Mesothelial cell of epicardium (in vitro differentiated cells): ENCODE measurements at regions not wholly inside any gene's neighbourhood (a gene's known extent, or its start where the extent isn't known, plus 50 kb on each side); places are given as distances from the start of the nearest gene placed in this dataset.

Source experiments
- DNase-seq, 2 experiments: peaks; one replicate each; pipeline ENCODE4 v3.0.0; 2021; ENCODE audit warnings: low spot score in 2 of 2; ENCODE audit not compliant: unreplicated experiment in 2 of 2
- H3K27ac Mint-ChIP-seq: 2 replicates; pipeline ENCODE4 v1.8.0; 2021; ENCODE audit warnings: mixed read lengths
- H3K27me3 Mint-ChIP-seq: 2 replicates; pipeline ENCODE4 v1.8.0; 2021; ENCODE audit warnings: low read depth, mixed read lengths
- H3K36me3 Mint-ChIP-seq: 2 replicates; pipeline ENCODE4 v1.8.0; 2021; ENCODE audit warnings: mixed read lengths
- H3K4me1 Mint-ChIP-seq: 2 replicates; pipeline ENCODE4 v1.8.0; 2021; ENCODE audit warnings: mixed read lengths
- H3K4me3 Mint-ChIP-seq: 2 replicates; pipeline ENCODE4 v1.8.0; 2021; ENCODE audit warnings: mild to moderate bottlenecking, moderate library complexity, mixed read lengths
- H3K9me3 Mint-ChIP-seq: 2 replicates; pipeline ENCODE4 v1.8.0; 2021; ENCODE audit warnings: mixed read lengths
- TF ChIP-seq, protein P1 (sequence below): fragments of 200-600 bp; sonication (generic); IDR thresholded peaks from one replicate; pipeline ENCODE4 v1.5.0; 2021; ENCODE audit warnings: antibody characterized with exemption; ENCODE audit not compliant: unreplicated experiment

DNA sequence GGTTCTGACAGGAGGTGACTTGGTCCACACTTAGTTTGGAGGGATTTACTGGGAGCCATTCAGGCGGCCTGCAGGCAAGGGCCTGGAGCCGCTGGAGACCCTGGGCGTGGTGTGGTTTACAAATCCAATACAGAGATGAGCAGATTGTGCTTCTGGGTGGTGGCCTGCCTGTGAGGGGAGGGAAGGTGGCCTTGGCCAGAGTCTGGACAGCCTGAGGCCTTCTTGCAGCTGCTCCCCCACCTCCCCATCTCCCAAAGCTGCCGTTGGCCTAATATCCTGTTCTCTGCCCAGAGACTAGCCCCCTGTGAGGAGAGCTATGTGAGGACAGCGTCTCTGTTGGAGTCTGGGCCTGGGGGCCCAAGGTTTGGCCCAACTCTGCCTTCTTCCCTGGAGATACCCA is 163.9 kb upstream of the MAMLD1 start:
- no peak for DNase-seq
- peaks cover 4% of the 10 kb centered on the region for H3K4me1 Mint-ChIP-seq
- TF ChIP-seq, protein P1, sequence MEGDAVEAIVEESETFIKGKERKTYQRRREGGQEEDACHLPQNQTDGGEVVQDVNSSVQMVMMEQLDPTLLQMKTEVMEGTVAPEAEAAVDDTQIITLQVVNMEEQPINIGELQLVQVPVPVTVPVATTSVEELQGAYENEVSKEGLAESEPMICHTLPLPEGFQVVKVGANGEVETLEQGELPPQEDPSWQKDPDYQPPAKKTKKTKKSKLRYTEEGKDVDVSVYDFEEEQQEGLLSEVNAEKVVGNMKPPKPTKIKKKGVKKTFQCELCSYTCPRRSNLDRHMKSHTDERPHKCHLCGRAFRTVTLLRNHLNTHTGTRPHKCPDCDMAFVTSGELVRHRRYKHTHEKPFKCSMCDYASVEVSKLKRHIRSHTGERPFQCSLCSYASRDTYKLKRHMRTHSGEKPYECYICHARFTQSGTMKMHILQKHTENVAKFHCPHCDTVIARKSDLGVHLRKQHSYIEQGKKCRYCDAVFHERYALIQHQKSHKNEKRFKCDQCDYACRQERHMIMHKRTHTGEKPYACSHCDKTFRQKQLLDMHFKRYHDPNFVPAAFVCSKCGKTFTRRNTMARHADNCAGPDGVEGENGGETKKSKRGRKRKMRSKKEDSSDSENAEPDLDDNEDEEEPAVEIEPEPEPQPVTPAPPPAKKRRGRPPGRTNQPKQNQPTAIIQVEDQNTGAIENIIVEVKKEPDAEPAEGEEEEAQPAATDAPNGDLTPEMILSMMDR: no peak
- no peaks in the 10 kb centered on the region for H3K36me3 Mint-ChIP-seq
- H3K4me3 Mint-ChIP-seq: no peak overlapping the region
- H3K9me3 Mint-ChIP-seq: peaks cover 16% of the 10 kb centered on the region
- H3K27me3 Mint-ChIP-seq: peaks cover 4% of the 10 kb centered on the region
- no peak overlapping the region for H3K27ac Mint-ChIP-seq

DNA sequence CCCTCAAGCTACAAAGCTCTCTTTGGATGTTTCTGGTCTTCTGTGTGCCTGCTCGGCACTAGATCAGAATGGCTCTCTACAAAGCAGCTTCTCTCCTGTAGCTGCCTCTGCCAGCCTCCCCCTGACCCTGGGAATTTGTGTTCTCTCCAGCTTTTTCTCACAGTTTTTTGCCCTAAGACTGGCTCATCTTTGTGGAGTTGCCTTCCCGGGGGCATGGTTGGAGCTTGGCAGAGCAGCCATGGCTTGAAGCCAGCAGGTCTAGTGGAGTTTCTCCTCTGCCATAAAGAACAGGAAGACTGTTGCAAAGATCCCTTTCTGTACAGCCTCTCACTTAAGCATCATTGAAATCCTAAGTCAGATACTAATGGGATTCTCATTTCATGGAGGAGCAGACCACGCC is 163.3 kb upstream of the MAMLD1 start:
- DNase-seq: no peak
- TF ChIP-seq, protein P1: no peak
- Mint-ChIP-seq H3K27me3 (peaks cover 4% of the 10 kb centered on the region), H3K4me1 (peaks cover 4% of the 10 kb centered on the region), H3K4me3 (no peak overlapping the region), H3K9me3 (peaks cover 15% of the 10 kb centered on the region), H3K36me3 (no peaks in the 10 kb centered on the region), H3K27ac (no peak overlapping the region)

DNA sequence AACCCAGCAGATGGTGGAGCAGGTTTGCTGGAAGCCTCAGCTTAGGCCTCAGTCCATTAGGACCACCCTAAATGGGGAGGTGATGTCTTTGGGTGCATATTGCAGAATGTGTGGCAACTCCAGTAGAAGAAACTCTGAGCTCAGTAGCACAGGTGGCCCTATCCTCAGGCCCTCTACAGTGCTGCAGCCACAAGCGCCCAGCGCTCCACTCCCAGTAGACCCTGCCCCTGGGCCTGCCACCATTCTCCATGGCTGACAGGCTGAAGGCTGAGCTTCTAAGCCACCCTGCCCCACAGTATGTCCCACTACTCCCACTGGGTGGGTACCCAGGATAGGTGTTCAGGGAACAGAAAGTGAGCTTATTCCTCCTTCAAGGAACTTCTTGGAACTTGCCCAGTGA is 162.8 kb upstream of the MAMLD1 start:
- Mint-ChIP-seq H3K27ac (no peak overlapping the region), H3K27me3 (no peaks in the 10 kb centered on the region), H3K4me3 (no peak overlapping the region), H3K9me3 (peaks cover 10% of the 10 kb centered on the region), H3K36me3 (no peaks in the 10 kb centered on the region), H3K4me1 (peaks cover 4% of the 10 kb centered on the region)
- no peak for DNase-seq
- TF ChIP-seq, protein P1: no peak

DNA sequence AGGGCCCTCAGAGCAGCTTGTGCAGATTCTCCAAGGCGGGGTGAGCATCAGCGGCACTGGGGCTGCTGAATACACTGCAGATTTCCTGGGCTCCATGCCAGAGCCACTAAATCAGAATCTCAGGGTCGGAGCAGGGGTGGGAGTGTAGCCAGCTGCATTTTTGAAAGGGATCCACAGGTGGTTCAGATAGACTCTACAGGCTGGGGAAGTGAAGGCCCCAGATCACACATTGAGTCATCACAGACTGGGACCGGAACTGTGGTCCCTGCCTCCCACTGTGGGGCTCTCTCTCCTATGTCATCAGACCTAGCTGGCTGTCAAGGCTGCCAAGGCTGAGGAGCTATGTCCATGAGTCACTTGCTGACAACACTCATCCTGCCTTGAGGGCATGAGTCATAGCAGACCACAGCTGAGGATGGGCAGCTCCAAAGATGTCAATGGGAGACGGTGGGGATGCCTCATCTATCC is 162.3 kb upstream of the MAMLD1 start:
- Mint-ChIP-seq H3K4me3 (no peak overlapping the region), H3K27ac (no peak overlapping the region), H3K9me3 (peaks cover 8% of the 10 kb centered on the region), H3K27me3 (no peaks in the 10 kb centered on the region), H3K4me1 (peaks cover 4% of the 10 kb centered on the region), H3K36me3 (no peaks in the 10 kb centered on the region)
- TF ChIP-seq, protein P1: no peak
- peak in 1 of 2 experiments; percentile 43 for DNase-seq

DNA sequence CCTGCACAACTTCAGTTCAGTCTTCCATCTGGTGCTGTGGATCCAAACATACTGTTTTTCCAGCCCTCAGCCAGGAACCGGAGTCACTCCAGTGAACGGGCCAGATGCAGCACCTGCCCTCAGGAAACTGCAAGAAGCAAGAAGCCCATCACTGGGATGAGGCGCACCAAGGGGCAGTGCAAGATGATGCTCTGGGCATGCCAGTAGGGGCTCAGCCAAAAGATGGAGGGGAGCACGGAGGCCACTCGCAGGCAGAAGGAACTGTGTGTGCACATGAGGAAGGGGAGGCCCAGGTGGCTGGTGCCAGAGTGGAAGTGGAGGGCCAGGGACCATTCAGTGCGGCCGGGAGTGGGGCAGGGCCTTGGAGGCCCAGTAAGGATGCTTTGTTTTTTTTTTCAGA is 161.7 kb upstream of the MAMLD1 start:
- H3K9me3 Mint-ChIP-seq: peaks cover 8% of the 10 kb centered on the region
- H3K4me1 Mint-ChIP-seq: peaks cover 4% of the 10 kb centered on the region
- no peak for DNase-seq
- H3K27me3 Mint-ChIP-seq: peaks cover 3% of the 10 kb centered on the region
- TF ChIP-seq, protein P1: no peak
- H3K4me3 Mint-ChIP-seq: no peak overlapping the region
- H3K36me3 Mint-ChIP-seq: no peaks in the 10 kb centered on the region
- H3K27ac Mint-ChIP-seq: no peak overlapping the region

DNA sequence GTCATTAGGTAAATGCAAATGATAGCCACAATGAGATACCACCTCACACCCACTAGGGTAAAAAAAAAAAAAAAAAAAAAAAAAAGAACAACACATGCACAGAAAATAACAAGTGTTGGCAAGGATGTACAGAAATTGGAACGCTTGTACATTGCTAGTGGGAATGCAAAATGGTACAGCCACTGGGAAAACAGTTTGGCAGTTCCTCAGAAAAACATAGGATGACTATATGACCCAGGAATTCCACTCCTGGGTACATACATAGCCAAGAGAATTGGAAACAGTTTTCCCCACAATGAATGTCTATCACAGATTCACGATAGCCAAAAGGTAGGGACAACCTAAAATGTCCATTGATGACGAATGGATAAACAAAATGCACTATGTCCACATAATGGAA is 161.3 kb upstream of the MAMLD1 start:
- no peak overlapping the region for H3K27ac Mint-ChIP-seq
- H3K4me3 Mint-ChIP-seq: no peak overlapping the region
- peaks cover 8% of the 10 kb centered on the region for H3K9me3 Mint-ChIP-seq
- TF ChIP-seq, protein P1: no peak
- H3K36me3 Mint-ChIP-seq: no peaks in the 10 kb centered on the region
- H3K27me3 Mint-ChIP-seq: peaks cover 3% of the 10 kb centered on the region
- no peak for DNase-seq
- peaks cover 4% of the 10 kb centered on the region for H3K4me1 Mint-ChIP-seq
